Fibroblast of lung (primary cell): ENCODE measurements at regions not wholly inside any gene's neighbourhood (a gene's known extent, or its start where the extent isn't known, plus 50 kb on each side); places are given as distances from the start of the nearest gene placed in this dataset.

Experiments used
- DNase-seq, 2 donors: peaks; one replicate each; pipeline versions ENCODE4 v3.0.0 to v3.0.0-alpha.2; 2010; ENCODE audit warnings: low read depth in 2 of 2
- H2AFZ ChIP-seq: 2 replicates; pipeline ENCODE4 v1.5.1; 2012; ENCODE audit warnings: low read length, control low read depth, inconsistent platforms
- H3K27ac ChIP-seq: 2 replicates; pipeline ENCODE4 v1.5.1; 2011; ENCODE audit warnings: low read length, control low read depth; ENCODE audit not compliant: insufficient read depth
- H3K27me3 ChIP-seq: 2 replicates; pipeline ENCODE4 v1.5.1; 2011; ENCODE audit warnings: mild to moderate bottlenecking, low read length; ENCODE audit not compliant: control insufficient read depth, insufficient read depth
- H3K36me3 ChIP-seq: 2 replicates; pipeline ENCODE4 v1.5.1; 2011; ENCODE audit warnings: low read length; ENCODE audit not compliant: control insufficient read depth, insufficient read depth
- H3K4me1 ChIP-seq: 2 replicates; pipeline ENCODE4 v1.5.1; 2011; ENCODE audit warnings: low read length; ENCODE audit not compliant: control insufficient read depth, insufficient read depth; ENCODE audit errors: extremely low read depth
- H3K4me2 ChIP-seq: 2 replicates; pipeline ENCODE4 v1.5.1; 2011; ENCODE audit warnings: low read length, control low read depth; ENCODE audit not compliant: insufficient read depth; ENCODE audit errors: extremely low read depth
- H3K4me3 ChIP-seq, 4 experiments: fragments of 200-600 bp in 1 of 4; sonication (generic) in 1 of 4; replicated peaks in 1 of 4; 2 replicates each; pipeline ENCODE4 v1.5.1; 2011 to 2016; ENCODE audit warnings: low read length in 4 of 4, low read depth in 3 of 4, mild to moderate bottlenecking in 3 of 4, control low read depth in 2 of 4, inconsistent platforms in 1 of 4, mixed read lengths in 1 of 4; ENCODE audit not compliant: insufficient read depth in 1 of 4; ENCODE audit errors: control extremely low read depth in 1 of 4
- H3K79me2 ChIP-seq: 2 replicates; pipeline ENCODE4 v1.5.1; 2012; ENCODE audit warnings: mild to moderate bottlenecking, low read length, inconsistent platforms; ENCODE audit not compliant: control insufficient read depth, insufficient read depth
- H3K9ac ChIP-seq: 2 replicates; pipeline ENCODE4 v1.5.1; 2011; ENCODE audit warnings: mild to moderate bottlenecking, low read length, control low read depth; ENCODE audit not compliant: insufficient read depth
- H3K9me3 ChIP-seq: 2 replicates; pipeline ENCODE4 v1.5.1; 2012; ENCODE audit warnings: low read depth, low read length; ENCODE audit not compliant: control insufficient read depth, insufficient read depth
- H4K20me1 ChIP-seq: 2 replicates; pipeline ENCODE4 v1.5.1; 2011; ENCODE audit warnings: low read length; ENCODE audit not compliant: control insufficient read depth, insufficient read depth; ENCODE audit errors: extremely low read depth
- CTCF ChIP-seq, 2 donors: IDR thresholded peaks in 1 of 2; conservative IDR thresholded peaks in 1 of 2; 1 replicate in 1 of 2; 2 replicates in 1 of 2; pipeline ENCODE4 v1.5.1; 2011 to 2012; ENCODE audit warnings: low read length in 2 of 2, control low read depth in 1 of 2, inconsistent platforms in 1 of 2, low read depth in 1 of 2, mild to moderate bottlenecking in 1 of 2
- EZH2 ChIP-seq: IDR thresholded peaks from 2 replicates; pipeline ENCODE4 v1.5.1; 2012; ENCODE audit warnings: low read length, control low read depth, mild to moderate bottlenecking; ENCODE audit errors: missing control alignments

- TF ChIP-seq EZH2 (no peak), CTCF (conservative IDR thresholded peaks at IDR 0.05 in 1 of 2, IDR thresholded peaks at IDR 0.05 in 1 of 2; ENCODE audit: low read depth in 1 of 2, low read length in 2 of 2) (no peak)
These were observed 326.7 kb upstream of the TBL1XR1 start for GRCh38 chr3:177523872-177524438.

GRCh38 chr3:177524742-177525141 lies 327.5 kb upstream of the TBL1XR1 start:
- no peaks in the 10 kb centered on the region for H3K79me2 ChIP-seq
- no peak overlapping the region for H3K4me2 ChIP-seq
- H3K9ac ChIP-seq: no peak overlapping the region
- no peak for DNase-seq
- no peaks in the 10 kb centered on the region for H3K27me3 ChIP-seq
- no peak overlapping the region for H2AFZ ChIP-seq
- TF ChIP-seq EZH2: no peak
- TF ChIP-seq CTCF (conservative IDR thresholded peaks at IDR 0.05 in 1 of 2, IDR thresholded peaks at IDR 0.05 in 1 of 2; ENCODE audit: low read depth in 1 of 2, low read length in 2 of 2): no peak
- H3K4me1 ChIP-seq: no peaks in the 10 kb centered on the region
- no peaks in the 10 kb centered on the region for H4K20me1 ChIP-seq
- no peaks in the 10 kb centered on the region for H3K36me3 ChIP-seq
- no peak overlapping the region for H3K27ac ChIP-seq
- no peaks in the 10 kb centered on the region for H3K9me3 ChIP-seq
- no peak overlapping the region for H3K4me3 ChIP-seq

More at GRCh38 chr3:177523872-177524438, 326.7 kb upstream of the TBL1XR1 start:
- H3K79me2 ChIP-seq: no peaks in the 10 kb centered on the region
- no peak overlapping the region for H3K4me3 ChIP-seq
- H3K27me3 ChIP-seq: no peaks in the 10 kb centered on the region
- no peaks in the 10 kb centered on the region for H3K36me3 ChIP-seq
- no peak overlapping the region for H2AFZ ChIP-seq
- peak; percentile 44 to 84 for DNase-seq
- no peak overlapping the region for H3K4me2 ChIP-seq
- H3K4me1 ChIP-seq: no peaks in the 10 kb centered on the region
- H3K9ac ChIP-seq: no peak overlapping the region
- no peak overlapping the region for H3K27ac ChIP-seq
- no peaks in the 10 kb centered on the region for H4K20me1 ChIP-seq
- H3K9me3 ChIP-seq: no peaks in the 10 kb centered on the region

GRCh38 chr3:177525414-177525813 lies 328.1 kb upstream of the TBL1XR1 start:
- TF ChIP-seq EZH2: no peak
- no peak for TF ChIP-seq CTCF (conservative IDR thresholded peaks at IDR 0.05 in 1 of 2, IDR thresholded peaks at IDR 0.05 in 1 of 2; ENCODE audit: low read depth in 1 of 2, low read length in 2 of 2)
- H3K27me3 ChIP-seq: no peaks in the 10 kb centered on the region
- no peaks in the 10 kb centered on the region for H3K79me2 ChIP-seq
- no peak overlapping the region for H3K27ac ChIP-seq
- H3K4me3 ChIP-seq: no peak overlapping the region
- H3K9ac ChIP-seq: no peak overlapping the region
- H3K4me1 ChIP-seq: no peaks in the 10 kb centered on the region
- H4K20me1 ChIP-seq: no peaks in the 10 kb centered on the region
- no peaks in the 10 kb centered on the region for H3K36me3 ChIP-seq
- DNase-seq: no peak
- H2AFZ ChIP-seq: no peak overlapping the region
- H3K4me2 ChIP-seq: no peak overlapping the region
- H3K9me3 ChIP-seq: no peaks in the 10 kb centered on the region
